Occipital lobe (tissue), 1 donor: ENCODE measurements at regions not wholly inside any gene's neighbourhood (a gene's known extent, or its start where the extent isn't known, plus 50 kb on each side); places are given as distances from the start of the nearest gene placed in this dataset.

Source experiments
- DNase-seq: peaks from one replicate; lab custom pipeline; 2025; lab: John Stamatoyannopoulos, UW

DNA sequence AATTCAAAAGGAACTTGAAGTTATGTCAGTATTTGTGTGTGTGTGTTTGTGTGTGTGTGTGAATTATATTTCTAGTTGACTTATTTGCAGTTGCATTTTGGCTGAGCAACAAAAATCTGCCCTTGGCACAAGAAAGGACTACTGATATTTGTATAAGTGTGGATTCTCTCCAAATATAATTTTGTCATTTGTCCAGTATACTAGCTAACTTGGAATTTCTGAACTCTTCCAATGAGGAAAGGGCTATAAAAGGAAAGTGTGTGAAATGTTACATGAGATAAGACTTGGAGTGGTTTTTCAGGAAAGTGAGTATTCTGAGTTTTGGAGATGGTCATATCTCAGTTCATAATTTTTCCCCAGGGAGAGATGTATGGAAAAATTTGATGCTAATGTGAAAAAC, 1384.1 kb upstream of the B3GALT2 start:
- no peak for DNase-seq

DNA sequence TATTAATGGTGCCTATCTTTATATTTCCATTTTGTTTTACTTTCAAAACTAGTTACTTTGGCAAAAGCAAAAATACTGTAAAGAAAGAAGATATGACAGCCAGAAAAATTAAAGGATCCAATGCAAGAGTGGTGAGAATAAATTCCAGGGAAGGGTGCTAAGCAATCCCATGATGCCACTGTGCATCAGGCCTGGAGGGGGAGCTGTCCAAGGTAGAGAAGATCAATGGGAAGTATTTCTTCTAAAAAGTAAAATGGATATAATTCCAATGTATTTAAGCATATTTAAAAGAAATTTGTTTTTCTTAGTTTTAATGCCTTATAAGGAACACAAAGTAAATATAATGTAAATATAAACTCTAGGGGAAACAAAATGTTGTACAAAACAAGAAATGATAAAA, 1382.2 kb upstream of the B3GALT2 start:
- no peak for DNase-seq

DNA sequence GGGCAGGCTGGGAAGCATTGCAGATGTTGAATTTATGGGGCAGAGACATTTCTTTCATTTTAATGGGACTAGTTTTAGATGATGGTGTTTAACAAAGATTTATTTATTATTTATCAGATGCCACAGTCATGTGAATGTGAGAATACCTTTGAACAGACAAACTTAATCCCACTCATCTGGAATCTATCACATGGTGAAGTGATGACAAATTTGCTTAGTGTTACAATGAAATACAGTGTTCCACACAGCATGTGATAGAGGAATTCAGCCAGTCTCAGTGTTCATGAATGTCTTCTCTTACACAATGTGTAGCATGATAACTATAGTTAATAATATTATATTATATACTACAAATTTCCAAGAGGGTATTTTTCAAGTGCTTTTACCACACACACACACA, 1361.7 kb upstream of the B3GALT2 start:
- no peak for DNase-seq

DNA sequence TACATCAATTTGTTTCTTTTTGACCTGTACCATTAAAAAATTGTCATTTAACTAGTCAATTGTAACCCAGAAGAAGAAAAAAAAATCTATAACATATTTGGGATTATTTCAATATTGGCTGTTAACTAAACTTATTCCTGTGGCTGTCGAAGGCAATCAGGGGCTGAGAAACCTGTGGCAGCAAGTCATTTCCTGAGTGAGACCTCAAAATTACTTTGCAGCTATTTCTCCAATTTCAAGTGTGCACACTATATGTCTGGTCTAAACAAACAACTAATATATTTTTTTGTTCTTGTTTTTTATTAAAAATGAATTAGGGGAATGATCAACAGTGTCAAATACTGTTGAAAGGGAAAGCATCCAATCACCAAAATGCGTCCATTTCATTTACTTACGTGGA, 1357.6 kb upstream of the B3GALT2 start:
- no peak for DNase-seq

DNA sequence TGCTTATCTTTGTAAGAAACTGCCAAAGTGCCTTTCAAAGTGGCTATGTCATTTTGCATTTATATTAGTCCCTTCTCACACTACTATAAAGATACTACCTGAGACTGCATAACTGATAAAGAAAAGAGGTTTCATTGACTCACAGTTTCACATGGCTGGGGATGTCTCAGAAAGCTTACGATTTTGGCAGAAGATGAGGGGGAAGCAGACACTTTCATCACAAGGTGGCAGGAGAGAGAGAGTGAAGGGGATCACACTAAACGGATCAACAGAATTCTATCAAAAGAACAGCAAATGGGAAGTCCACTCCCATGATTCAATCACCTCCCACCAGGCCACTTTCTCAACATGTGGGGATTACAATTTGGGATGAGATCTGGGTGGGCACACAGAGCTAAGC, 1352.0 kb upstream of the B3GALT2 start:
- DNase-seq = no peak

GRCh38 chr1:194537521-194537920, 1351.1 kb upstream of the B3GALT2 start:
- no peak for DNase-seq

- DNase-seq = no peak
Measured at GRCh38 chr1:194535369-194535768, 1349.0 kb upstream of the B3GALT2 start.

DNA sequence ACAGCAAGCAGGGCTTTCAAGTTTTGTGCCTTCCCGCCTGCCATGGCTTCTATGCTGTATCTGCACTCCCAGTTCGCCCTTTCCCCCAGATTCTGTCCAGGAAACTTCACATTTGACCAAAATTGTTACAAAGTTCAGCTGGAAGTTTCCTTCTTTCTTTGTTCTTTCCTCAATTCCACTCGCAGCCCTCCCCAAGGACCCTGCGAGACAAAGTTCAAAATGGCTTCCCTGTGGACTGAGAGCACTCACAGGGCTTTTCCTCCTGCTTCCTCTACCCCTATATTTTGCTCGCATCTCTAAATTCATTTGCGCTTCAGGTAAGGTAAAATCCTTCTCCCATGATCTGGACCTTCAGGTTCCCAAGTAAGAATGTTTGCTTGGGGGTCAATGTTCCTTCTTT, 1348.4 kb upstream of the B3GALT2 start:
- DNase-seq = no peak

DNA sequence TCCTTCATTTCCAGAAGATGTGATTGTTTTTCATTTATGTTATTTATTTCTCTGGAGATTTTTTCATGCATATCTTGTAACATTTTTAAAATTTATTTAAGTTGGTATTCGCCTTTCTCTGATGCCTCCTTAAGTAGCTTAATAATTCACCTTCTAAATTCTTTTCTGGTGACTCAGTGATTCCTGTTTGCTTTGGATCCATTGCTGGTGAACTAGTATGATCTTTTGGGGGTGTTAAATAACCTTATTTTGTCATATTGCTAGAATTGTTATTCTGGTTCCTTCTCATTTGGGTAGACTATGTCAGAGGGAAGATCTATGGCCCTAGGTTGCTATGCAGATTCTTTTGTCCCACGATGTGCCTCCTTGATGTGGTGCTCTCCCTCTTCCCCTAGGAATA, 1347.2 kb upstream of the B3GALT2 start:
- no peak for DNase-seq

DNA sequence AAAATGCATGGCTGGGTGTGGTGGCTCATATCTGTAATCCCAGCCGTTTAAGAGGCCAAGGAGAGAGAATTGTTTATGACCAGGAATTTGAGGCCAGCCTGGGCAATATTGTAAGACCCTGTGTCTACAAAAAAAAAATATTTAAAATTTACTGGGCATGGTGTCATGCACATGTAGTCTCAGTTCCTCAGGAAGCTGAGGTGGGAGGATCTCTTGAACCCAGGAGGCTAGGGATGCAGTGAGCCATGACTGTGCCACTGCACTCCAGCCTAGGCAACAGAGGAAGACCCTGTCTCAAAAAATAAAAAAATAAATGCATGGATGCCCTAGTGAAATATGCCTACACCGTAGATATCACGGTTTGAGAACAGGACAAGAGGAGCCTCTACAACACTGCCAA, 1331.2 kb upstream of the B3GALT2 start:
- no peak for DNase-seq

DNA sequence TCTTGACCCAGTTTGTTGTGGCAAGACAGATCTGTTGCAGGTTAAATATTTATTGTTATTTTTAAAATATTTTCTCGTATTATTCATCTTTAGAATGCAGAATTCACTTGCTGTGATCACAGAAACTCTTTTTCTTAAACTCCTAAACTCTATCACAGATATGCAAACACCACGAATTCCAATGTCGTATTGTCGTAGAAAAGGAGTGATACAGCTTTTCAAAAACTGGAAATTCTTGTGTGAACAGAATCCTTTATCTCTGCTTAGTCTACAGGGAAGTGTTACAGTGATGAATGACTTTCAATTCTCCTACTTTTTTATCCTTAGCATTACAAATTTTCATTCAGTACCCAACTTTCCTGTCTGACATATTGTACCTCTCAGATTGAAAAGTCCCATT, 1329.5 kb upstream of the B3GALT2 start:
- no peak for DNase-seq

DNA sequence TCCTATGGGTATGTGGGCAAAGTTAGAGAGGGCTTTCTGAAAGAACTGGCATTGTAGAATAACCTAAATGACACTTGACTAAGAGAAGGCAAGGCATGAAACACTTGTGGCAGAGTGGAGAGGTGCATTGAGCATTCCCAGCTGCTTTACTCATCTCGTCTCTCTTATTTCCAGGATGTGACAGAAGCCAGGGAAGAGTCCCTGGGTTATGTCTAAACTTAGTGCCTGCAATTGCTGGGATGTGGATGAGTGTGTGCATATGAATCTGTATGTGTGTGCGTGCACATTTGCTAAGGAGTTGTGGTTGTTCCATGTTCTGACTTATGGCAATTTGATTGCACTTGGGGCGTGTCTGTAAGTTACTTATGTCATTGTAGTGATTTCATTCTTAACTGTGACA, 1326.5 kb upstream of the B3GALT2 start:
- no peak for DNase-seq

- no peak for DNase-seq
Measured at GRCh38 chr1:194512345-194512744, 1325.9 kb upstream of the B3GALT2 start.

- no peak for DNase-seq
Measured at GRCh38 chr1:194503209-194503608, 1316.8 kb upstream of the B3GALT2 start.

DNA sequence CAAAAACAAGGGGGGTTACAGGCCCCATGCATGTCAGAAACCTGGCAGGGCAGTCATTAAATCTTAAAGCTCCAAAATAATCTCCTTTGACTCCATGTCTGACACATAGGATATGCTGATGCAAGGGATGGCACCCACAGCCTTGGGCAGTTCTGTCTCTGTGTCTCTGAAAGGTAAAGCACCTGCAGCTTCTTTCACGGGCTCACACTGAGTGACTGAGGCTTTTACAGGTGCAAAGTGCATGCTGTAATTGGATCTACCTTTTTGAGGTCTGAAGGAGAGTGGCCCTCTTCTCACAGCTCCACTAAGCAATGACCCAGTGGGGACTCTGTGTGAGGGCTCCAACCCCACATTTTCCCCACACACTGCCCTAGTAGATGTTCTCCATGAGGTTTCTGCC, 1309.0 kb upstream of the B3GALT2 start:
- DNase-seq = no peak

- DNase-seq = no peak
Measured at GRCh38 chr1:194487172-194487571, 1300.8 kb upstream of the B3GALT2 start.

DNA sequence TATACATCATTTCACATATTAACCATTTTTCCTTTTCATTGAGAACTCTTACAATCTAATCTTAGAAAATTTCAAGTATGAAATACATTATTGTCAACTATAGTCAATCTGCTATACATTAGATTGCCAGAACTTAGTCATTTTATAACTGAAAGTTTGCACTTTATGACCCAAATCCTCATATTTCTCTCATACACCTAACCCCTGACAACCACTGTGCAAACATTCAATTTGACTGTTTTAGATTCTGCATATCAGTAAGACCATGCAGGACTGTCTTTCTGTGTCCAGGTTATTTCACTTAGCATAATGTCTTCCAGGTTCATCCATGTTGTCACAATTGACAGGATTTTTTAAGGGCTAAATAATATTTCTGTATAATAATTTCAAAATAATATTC, 1299.0 kb upstream of the B3GALT2 start:
- no peak for DNase-seq

DNA sequence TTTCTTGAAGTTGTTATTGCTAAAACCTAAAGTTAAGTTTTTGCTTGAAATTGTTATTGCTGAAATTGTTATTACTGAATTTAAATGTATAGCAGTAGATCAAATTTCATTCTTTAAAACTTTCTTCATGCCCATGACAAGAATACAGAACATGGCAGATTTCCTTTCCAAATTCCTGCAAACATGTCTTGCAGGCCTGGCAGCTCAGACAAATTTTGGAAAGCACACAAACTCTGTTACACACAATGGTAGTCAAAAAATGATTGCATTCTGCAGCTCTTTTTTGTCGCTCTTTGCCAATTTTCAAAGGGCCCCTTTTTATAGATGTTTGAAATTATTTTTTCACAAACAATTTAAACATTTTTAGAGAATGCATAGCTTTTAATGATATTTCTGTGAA, 1292.3 kb upstream of the B3GALT2 start:
- no peak for DNase-seq

GRCh38 chr1:194477908-194478307, 1291.5 kb upstream of the B3GALT2 start:
- no peak for DNase-seq

GRCh38 chr1:194476872-194477271, 1290.5 kb upstream of the B3GALT2 start:
- DNase-seq = no peak

GRCh38 chr1:194476351-194476750, 1289.9 kb upstream of the B3GALT2 start:
- DNase-seq = no peak

- DNase-seq = no peak
Measured at GRCh38 chr1:194474701-194475100, 1288.3 kb upstream of the B3GALT2 start.

- no peak for DNase-seq
Measured at GRCh38 chr1:194473766-194474165, 1287.4 kb upstream of the B3GALT2 start.

- DNase-seq = no peak
Measured at GRCh38 chr1:194469282-194469681, 1282.9 kb upstream of the B3GALT2 start.

GRCh38 chr1:194466706-194467105, 1280.3 kb upstream of the B3GALT2 start:
- DNase-seq = no peak
